ENCODE measurements at regions not wholly inside any gene's neighbourhood (a gene's known extent, or its start where the extent isn't known, plus 50 kb on each side); places are given as distances from the start of the nearest gene placed in this dataset.
A peak's percentile ranks its signal among the peaks of the same experiment; 100 is the strongest.

DNA sequence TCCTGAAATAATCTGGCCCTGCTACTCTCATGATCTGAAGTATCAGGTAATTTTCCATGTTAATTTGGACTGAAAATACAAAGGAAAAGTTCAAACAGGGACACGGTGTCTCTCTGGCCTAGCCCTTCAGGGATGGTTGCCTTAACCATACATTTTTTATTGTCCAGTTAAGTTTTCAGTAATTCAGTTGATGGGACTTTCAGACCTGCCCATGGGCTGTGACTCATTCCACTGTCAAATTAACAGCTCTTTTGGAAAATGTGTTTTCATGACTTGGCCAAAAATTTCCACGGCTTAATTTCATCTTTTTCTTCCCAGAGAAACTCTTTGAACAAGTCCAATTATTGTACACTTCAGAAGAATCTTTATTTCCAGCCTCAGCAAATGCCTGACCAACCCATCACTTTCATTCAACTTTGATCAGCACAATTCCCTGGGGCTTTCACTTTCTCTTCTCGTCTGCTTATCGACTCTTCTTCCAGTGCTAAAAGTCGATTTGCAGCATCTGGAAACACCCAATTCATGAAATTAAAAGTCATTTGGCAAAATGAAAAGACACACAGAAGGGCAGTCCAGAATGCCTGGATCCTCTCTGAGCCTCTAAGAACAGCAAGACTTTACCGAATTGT is 293.9 kb downstream of the RAB28 start:
- intact Hi-C loops (cut with DNase I): no loop called here
- no peak for DNase-seq

DNA sequence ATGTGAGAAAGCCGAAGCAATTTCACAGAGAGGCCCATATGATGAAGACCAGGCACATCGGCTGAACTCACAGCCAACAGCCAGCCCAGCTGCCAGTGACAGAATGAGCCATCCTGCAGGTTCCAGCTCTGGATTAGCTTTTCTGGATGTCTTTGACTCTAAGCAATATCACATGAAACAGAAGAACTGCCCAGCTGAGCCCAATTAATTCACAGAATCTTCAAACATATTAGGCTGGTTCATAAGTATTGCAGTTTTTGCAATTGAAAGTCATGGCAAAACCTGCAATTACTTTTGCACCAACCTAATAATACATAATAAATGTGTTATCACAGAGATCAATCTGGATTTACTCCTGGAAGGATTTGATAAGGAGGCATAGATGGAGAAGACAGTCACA is 299.9 kb downstream of the RAB28 start:
- no peak for DNase-seq

DNA sequence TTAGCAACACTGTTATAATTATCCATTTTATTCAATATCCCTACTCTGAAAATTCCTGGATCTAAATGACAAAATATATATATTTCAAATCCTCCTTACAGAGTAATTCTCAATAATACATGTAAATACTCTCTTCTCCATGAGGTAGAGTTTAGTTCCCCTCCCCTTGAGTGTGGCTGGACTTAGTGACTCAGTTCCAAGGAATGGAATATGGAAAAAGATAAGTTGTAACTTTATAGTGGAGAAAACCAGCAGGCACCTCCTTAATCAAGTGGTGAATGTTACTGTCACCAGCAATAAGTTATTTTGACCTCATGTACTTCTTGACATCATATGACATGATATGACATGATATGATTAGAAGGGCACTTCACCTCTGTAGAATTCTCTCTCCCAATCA is 302.0 kb downstream of the RAB28 start:
- intact Hi-C loops (cut with DNase I): no loop called here
- no peak for DNase-seq

More for the DNA sequence above, 299.9 kb downstream of the RAB28 start:
- intact Hi-C loops (cut with DNase I): no loop called here

DNA sequence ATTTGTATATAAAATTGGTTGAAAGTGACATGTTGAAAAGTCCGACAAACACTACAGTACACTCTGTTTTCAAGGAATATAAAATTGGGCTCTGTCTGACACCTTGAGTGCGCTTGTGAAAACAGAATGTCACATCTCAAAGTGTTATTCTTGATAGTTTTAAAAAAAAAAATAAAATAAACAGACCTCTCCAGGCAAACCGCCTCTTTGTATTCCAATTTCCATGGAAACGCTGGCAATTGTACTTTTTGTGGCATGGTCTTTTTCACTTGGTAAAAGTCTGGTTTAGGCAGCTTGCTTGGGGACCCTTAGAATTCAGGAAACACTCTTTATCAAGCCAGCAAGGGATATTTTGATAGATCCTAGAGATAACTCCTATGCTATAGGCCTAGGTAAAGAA is 302.5 kb downstream of the RAB28 start:
- intact Hi-C loops (cut with DNase I): no loop called here
- no peak for DNase-seq

DNA sequence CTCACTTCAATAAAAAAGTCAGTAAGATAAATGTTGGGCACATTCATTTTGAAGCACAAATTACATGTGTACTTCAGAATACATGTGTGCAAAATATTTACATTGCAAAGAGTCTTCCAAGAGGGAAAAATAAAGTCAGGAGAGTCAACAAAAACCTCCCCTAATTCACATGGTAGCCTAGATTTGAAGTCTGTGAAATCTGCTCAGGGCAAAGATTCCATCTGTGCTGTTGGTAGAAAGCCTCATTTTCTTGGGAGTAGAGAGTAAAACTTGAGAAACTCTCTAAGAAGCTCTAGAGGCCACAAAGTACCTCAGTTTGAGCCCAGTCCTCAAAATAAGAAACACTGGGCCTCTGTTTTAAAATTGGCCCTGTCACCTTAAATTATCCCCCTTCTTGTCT is 303.4 kb downstream of the RAB28 start:
- intact Hi-C loops (cut with DNase I): no loop called here
- no peak for DNase-seq

DNA sequence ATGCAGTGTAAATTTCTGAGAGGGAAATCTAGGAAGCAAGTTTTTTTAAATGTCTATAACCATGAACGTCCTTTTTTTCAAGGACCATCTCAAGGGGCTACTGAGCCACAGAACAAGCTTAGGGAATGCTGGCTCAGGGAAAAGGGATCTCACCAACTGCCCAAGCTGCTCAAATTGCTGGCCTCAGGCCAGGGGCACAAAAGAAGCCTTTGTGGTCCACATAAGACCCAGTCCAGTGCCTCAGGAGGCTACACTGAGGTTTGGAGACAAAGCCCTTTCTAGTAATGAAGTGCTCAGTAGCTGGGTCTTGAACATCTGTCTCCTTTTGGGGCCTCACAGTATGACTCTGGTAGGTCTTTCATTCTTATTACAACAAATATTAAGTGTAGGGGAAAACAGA is 305.5 kb downstream of the RAB28 start:
- intact Hi-C loops (cut with DNase I): no loop called here
- DNase-seq: peak in 1 of 10 donors; percentile 7

DNA sequence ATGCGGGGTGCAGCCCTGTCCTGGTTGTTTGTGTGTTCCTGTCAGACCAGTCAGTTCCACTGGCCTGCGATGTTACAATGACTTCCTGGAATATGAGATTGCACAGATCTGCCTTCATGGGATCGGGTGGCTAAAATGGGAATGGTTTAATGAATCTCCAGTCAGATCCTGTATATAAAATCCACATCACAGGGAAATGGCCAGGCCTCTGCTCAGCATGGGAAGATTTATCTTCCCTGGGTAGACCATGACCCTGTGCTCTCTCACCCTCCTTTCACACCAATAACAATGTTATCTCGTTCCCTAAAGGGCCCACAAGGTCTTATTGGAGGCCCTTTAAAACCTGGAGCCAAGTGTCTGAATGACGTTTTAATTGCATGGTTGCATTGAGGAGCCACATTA is 307.4 kb downstream of the RAB28 start:
- intact Hi-C loops (cut with DNase I): no loop called here
- DNase-seq: no peak

DNA sequence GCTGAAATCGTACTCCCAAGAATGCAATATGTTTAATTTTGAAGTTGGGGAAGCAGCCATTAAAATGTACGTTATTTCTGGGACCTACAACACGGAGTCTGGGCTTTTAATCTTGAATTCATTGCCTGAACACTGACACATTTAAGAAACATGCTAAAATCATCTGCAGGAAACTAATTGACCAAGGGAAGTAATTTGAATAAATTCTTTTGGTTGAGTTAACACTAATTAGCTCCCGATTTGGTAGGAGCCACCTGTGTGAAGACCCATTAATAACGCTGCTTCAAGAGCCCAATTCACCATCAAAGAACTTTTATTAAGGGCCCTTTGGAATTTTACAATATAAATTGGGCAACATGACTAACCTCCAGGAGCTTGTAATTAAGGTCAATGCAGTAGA is 309.2 kb downstream of the RAB28 start:
- intact Hi-C loops (cut with DNase I): no loop called here
- DNase-seq: no peak

DNA sequence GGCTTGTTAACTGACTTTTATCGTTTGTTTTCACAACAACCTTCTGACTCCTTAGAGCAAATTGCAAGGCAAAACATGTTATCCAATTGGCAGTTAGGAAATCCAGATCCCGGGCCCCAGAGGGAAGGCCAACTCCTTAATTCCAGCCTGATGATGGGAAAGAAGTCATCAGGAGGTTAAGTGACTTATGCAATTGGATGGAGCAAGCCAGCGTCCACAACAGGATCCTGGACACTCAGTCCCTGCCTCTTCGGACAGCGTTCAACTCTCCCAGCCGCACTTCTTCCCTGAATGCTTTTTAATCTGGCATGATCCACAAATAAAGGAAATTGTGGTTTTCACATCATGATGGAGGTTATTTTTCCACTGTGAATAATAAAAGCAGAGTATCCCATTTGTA is 310.1 kb downstream of the RAB28 start:
- DNase-seq: no peak
- intact Hi-C loops (cut with DNase I): no loop called here

DNA sequence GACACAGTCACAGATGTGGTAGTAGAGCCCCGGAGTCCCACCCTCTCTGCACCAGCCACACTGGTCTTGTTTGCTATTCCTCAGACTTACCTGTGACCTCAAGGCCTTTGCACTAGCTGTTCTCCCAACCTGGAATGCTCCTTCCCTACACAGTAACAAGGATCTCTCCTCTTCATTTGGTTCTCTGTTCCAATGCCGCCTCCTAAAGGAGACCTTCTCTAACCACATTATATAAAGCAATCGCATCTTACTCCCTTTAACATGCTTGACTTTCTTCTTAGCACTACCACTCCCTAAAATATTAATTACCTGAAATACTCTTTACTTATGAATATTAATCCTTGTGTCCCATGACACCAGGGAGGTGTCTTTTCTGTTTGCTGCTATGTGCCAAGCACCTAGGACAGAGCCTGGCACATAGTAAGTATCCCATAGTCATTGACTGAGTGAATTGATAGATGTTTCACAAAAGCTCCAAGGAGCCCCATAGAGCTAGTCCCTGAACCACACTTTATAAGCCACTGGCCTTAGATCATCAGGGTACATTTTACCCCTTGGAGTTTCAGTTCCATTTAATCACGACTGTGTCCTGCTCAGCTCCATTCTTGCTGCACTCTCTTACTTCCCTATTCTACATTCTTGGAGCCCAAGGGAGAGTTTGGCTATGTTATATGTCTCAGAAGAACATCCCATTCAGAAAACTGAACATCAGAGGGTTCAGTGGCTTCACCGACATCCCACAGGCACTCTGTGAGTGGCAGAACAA is 312.7 kb downstream of the RAB28 start:
- no peak for DNase-seq
- intact Hi-C loops (cut with DNase I): no loop called here

DNA sequence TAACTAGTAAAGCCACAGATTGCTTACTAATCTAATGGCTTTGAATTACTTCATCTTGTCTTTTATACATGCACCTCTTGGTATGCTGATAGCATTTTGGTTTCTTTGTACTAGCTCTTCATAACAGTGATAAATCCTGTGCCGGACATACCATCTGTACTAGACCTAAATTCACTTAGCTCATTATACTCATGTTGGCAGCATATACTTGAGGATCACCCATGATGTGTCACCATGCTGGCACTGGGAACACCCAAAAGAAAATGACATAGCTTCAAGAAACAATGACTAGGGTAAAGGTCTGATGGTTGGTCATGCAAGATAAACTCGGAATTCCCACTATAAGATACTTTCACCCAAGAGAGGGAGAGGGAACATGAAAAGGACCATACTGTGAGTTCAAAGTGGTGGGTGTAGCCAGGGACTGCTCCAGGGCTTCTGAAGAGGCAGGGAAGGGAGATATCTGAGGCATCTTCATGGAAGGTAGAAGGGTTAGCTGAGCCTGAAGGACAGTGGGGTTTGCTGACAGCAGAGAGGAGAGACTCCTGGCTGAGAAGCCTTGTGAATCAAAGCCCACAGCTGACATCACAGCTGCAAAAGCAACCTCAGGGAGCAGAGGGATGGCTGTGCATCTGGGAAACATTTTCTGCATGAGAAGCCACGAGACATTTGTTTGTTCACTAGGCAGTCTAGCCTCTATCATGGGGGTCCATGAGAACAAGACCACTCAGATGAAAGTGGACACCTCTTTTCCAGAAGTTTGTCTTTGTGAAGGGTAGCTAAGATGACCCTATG is 314.2 kb downstream of the RAB28 start:
- intact Hi-C loops (cut with DNase I): no loop called here
- no peak for DNase-seq

DNA sequence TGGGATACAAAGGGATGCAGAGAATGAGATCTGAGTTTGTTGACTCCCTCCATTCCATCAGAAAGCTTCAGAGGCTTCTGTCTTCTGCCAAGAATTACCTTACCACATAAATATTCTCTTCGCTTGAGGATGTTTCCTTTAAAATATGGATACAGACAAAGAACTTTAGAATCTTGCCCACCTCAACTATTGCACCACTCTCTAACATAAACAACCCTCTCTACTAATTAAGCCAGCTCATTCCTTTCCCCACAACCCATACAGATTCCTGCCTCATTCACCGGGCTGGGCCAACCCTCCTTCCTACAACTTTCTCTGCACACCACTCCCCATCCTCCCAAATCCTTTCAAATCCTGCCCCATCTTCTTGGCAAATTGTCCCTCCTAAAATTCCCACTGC is 315.8 kb downstream of the RAB28 start:
- intact Hi-C loops (cut with DNase I): no loop called here
- no peak for DNase-seq

DNA sequence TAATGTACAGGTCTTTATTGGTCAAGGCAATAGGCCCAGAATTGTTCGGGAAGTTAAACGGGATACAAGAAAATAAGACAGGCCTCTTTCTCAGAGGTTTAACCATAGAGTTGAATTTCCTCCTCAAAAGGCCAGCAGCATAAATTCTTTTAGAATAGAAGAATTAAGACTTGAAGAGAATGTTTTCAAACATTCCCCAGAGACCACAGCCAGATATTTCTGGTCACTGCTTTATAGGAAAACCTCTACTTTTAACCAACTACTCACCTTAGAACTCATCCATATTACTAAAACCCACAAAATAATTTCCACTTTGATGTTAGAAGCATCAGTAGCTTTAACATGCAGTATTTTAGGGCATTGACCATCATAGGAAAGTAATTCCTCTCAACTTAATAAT is 317.9 kb downstream of the RAB28 start:
- intact Hi-C loops (cut with DNase I): no loop called here

DNA sequence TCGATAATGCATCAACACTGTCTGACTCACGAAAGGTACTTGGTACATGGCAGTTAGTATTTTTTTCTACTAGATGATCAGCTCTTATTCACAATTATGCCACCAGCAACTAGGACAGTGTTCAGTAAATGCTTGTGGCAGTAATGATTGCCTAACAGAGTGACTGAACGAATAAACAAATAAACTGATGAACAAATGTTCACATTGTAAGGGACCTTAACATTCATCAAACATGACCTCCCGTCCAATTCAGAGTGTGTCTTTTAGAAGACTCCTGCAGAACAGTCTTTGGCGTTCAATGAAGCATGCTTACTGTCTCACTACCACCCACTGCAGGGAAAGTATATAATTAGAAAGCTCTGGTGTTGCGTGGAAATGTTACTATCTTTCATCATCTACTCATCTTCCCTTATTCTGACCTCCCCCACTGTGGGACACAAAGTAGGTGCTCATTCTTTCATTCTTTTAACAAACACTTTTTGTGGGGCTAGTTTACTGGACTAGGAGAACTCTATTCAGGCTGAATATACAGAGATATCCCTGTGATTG is 319.3 kb downstream of the RAB28 start:
- DNase-seq: no peak
- intact Hi-C loops (cut with DNase I): no loop called here

More for the DNA sequence above, 317.9 kb downstream of the RAB28 start:
- DNase-seq: no peak

DNA sequence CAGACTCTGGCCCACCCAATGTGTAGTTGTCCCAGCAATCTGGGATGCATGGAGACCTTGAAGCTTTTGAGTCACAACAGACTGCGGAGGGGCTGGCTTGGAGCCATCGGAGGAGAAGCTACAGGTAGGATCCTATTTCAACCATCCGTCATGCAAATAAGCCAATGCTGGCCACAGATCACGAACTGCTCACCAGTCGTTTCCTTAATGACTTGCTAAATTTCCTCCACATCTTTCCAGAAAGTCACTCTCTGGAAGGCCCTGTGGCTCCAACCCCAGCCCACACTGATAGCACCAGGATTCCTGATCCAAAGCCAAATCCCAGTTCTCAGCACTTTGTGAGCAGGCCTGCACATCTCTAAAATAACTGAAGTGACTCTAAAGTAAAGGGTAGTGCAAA is 321.3 kb downstream of the RAB28 start:
- intact Hi-C loops (cut with DNase I): no loop called here
- DNase-seq: no peak

DNA sequence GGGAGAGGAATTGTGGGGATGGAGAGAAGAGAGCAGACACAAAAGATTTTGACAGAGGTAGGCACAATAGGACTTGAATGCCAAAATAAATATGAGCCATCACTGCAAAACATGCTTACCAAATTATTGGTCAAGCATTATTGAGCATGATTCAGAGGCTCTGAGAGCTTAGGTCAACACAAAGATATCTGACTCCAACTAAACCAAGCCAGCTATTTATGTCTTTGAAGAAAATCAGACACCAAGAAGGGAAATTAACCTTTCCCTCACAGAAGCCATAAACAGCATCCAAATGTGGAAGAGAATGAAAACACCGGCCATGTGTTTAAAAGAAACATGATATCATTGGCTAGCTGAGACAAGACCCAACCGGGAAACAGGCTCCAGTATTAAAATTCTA is 323.2 kb downstream of the RAB28 start:
- intact Hi-C loops (cut with DNase I): no loop called here
- no peak for DNase-seq

DNA sequence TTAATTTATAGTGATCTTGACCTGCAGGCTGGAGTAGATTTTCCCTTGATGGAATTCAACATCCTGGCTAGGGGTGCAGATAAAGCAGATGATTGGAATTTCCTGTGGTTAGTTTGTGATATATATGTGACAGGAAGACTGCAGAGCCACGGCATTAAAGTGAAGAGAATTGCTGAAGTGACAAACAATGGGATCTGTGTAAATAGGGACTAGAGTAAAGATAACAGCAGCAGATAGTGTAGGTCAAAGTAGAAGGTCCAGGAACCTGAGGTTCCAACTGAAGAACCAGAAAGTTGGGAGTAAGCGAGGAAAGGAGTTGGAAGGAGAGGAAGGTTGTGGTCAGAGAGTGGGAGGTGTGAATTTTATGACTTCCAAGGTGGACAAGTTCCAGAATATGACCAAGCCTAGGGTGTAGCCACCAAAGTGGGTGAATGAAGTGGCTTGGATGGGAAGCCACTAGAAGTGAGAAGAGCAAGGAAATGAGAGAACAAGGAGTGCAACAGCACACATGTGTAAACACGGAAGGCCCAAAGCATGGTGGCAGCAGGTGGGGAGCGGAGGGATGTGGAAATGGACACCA is 325.0 kb downstream of the RAB28 start:
- intact Hi-C loops (cut with DNase I): no loop called here
- DNase-seq: no peak

DNA sequence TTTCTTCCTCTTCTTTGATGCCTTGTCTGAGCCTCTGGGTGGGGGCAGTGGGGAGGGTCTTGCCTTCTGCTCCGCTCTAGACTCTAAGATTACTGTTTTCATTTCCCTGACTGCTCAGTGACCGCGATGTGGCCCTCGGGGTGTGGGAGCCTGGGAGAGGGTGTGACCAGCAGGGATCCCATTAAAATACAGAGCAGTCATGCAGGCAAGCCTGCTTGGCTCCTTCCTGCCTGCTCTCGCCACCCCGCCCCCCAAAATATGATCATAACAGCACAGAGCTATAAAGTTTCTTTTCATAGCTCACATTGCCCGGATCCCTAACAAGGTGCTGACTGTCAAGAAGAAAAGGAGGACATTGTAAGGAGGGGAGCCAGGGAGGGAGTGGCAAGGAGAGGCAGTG is 332.9 kb downstream of the RAB28 start:
- DNase-seq: no peak
- intact Hi-C loops (cut with DNase I): no loop called here

DNA sequence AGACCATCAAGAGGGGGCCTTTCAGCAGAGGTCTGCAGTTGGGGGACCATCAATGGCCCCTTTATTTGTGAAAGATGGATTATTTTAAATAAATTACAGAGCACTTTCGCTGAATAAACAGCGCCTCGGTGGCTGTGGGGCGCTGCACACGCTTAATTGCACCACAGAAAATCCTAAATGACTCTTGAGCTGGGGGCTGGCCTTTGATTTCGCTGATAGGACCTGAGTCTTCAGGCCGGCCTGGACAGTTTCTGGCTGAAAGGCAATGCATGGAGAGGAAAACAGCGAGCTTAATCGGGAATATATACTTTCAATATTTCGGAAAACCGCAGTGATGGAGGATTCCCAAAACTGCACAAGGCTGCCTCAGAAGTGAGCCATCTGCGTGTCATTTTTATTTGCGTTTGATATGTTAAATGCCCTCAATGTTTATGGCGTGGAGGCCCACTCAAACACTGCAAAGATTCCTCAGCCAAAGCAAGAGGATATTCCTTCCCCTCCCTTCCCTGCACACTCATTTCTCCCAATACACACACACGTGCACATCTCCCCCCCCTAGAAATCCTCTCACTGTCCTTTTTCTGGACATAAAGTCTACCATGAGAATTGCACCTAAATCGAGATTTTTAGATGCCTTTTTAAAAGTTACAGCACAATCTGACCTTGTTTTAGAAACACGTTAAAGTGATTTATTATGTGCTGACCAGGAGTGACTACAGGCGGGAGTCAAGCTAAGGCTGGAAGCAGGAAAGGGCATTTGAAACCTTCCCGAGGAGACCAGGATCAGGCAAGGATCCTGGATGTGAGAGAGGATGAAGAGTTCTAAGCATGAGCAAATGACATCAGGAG is 340.7 kb downstream of the RAB28 start:
- intact Hi-C loops (cut with DNase I): no loop called here
- DNase-seq: no peak

DNA sequence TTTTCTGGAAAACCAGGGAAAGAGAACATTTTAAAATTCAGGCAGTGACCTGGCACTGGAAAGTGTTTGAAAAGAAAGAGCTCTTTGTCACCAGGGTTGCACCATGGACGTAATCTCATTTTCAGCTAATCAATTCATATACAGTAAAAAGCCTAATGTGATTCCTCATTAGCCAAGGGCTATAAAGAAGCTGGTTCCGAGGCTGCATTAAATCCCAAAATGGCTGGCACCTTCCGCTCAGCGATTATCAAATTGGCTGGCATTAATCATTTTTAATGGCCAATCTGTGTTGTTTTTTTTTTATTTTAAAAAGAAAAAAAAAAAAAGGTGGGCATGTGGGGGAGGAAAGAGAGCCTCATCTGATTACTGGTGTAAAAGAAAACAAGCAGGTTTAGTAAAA is 341.4 kb downstream of the RAB28 start:
- no peak for DNase-seq
- intact Hi-C loops (cut with DNase I): no loop called here
